Keratinocyte (primary cell): ENCODE measurements at regions not wholly inside any gene's neighbourhood (a gene's known extent, or its start where the extent isn't known, plus 50 kb on each side); places are given as distances from the start of the nearest gene placed in this dataset.

Experiments
- DNase-seq: peaks from one replicate; pipeline ENCODE4 v3.0.0-alpha.2; 2011; ENCODE audit warnings: low read depth, missing footprints, low spot score
- FAIRE-seq: peaks from 2 replicates; lab custom pipeline; 2011; peaks lifted over from hg19 to GRCh38; lab: Jason Lieb, UNC
- H2AFZ ChIP-seq: 2 replicates; pipeline ENCODE4 v1.6.0; 2012; ENCODE audit warnings: low read length, control low read depth, inconsistent platforms; ENCODE audit not compliant: control insufficient read depth
- H3K27ac ChIP-seq: 2 replicates; pipeline ENCODE4 v1.5.1; 2011; ENCODE audit warnings: low read length; ENCODE audit not compliant: control insufficient read depth, insufficient read depth
- H3K27me3 ChIP-seq: 3 replicates; pipeline ENCODE4 v1.6.0; 2011; ENCODE audit warnings: low read length; ENCODE audit not compliant: control insufficient read depth, insufficient read depth; ENCODE audit errors: extremely low read depth
- H3K36me3 ChIP-seq, 2 experiments: 2 replicates in 1 of 2; 3 replicates in 1 of 2; pipeline ENCODE4 v1.5.1; 2011; ENCODE audit warnings: low read length in 2 of 2, mild to moderate bottlenecking in 1 of 2; ENCODE audit not compliant: control insufficient read depth in 2 of 2, insufficient read depth in 2 of 2; ENCODE audit errors: extremely low read depth in 1 of 2
- H3K4me1 ChIP-seq: 3 replicates; pipeline ENCODE4 v1.5.1; 2011; ENCODE audit warnings: low read length; ENCODE audit not compliant: control insufficient read depth, insufficient read depth; ENCODE audit errors: extremely low read depth
- H3K4me2 ChIP-seq: 3 replicates; pipeline ENCODE4 v1.6.0; 2011; ENCODE audit warnings: low read depth, low read length; ENCODE audit not compliant: control insufficient read depth, insufficient read depth; ENCODE audit errors: extremely low read depth
- H3K4me3 ChIP-seq, 3 experiments: fragments of 200-600 bp in 1 of 3; sonication (generic) in 1 of 3; 2 replicates in 2 of 3; 3 replicates in 1 of 3; pipeline ENCODE4 v1.5.1; 2011 to 2016; ENCODE audit warnings: low read length in 3 of 3, mild to moderate bottlenecking in 3 of 3, control low read depth in 2 of 3, inconsistent platforms in 1 of 3, low read depth in 1 of 3, mixed read lengths in 1 of 3, mixed run types in 1 of 3, moderate library complexity in 1 of 3; ENCODE audit not compliant: control insufficient read depth in 2 of 3, insufficient read depth in 2 of 3; ENCODE audit errors: extremely low read depth in 1 of 3
- H3K79me2 ChIP-seq: 2 replicates; pipeline ENCODE4 v1.6.0; 2012; ENCODE audit warnings: low read length; ENCODE audit not compliant: control insufficient read depth, insufficient read depth
- H3K9ac ChIP-seq: 3 replicates; pipeline ENCODE4 v1.6.0; 2011; ENCODE audit warnings: low read length; ENCODE audit not compliant: control insufficient read depth, insufficient read depth; ENCODE audit errors: extremely low read depth
- H3K9me1 ChIP-seq: 3 replicates; pipeline ENCODE4 v1.6.0; 2011; ENCODE audit warnings: low read length; ENCODE audit not compliant: control insufficient read depth, insufficient read depth; ENCODE audit errors: extremely low read depth
- H3K9me3 ChIP-seq: 2 replicates; pipeline ENCODE4 v1.5.1; 2012; ENCODE audit warnings: low read depth, low read length; ENCODE audit not compliant: control insufficient read depth
- H4K20me1 ChIP-seq: 3 replicates; pipeline ENCODE4 v1.6.0; 2011; ENCODE audit warnings: low read length; ENCODE audit not compliant: control insufficient read depth, insufficient read depth; ENCODE audit errors: extremely low read depth
- CTCF ChIP-seq, 3 experiments: IDR thresholded peaks in 1 of 3; conservative IDR thresholded peaks in 1 of 3; optimal IDR thresholded peaks in 1 of 3; 2 replicates in 2 of 3; 3 replicates in 1 of 3; pipeline versions ENCODE3 to v1.5.1; 2011; ENCODE audit warnings: low read length in 3 of 3, mild to moderate bottlenecking in 3 of 3, moderate library complexity in 2 of 3, control low read depth in 1 of 3, inconsistent platforms in 1 of 3; ENCODE audit not compliant: insufficient read depth in 2 of 3; ENCODE audit errors: extremely low read depth in 1 of 3
- EZH2 ChIP-seq: IDR thresholded peaks from one replicate; pipeline ENCODE4 v1.6.1; 2012; ENCODE audit warnings: inconsistent platforms, mild to moderate bottlenecking, low read length, moderate library complexity
- dilution Hi-C: fragments of 300-500 bp; cut with MboI; formaldehyde crosslinking; loops from one replicate; pipeline ENCODE4 v1.7.0; 2020; ENCODE audit warnings: low sequenced_read_pairs; ENCODE audit not compliant: extremely low pct_ligation_motif_present

- Histone ChIP-seq H3K4me3 (no peak overlapping the region), H2AFZ (no peak overlapping the region), H3K4me2 (no peak overlapping the region), H3K27ac (no peak overlapping the region), H3K9ac (no peak overlapping the region), H3K79me2 (no peaks in the 10 kb centered on the region), H3K9me3 (peaks cover 25% of the 10 kb centered on the region), H3K9me1 (no peaks in the 10 kb centered on the region), H4K20me1 (no peaks in the 10 kb centered on the region), H3K36me3 (no peaks in the 10 kb centered on the region), H3K27me3 (no peaks in the 10 kb centered on the region), H3K4me1 (no peaks in the 10 kb centered on the region)
- dilution Hi-C loops = no loop called here
- FAIRE-seq (no peak), DNase-seq (no peak)
- no peak for TF ChIP-seq CTCF (optimal IDR thresholded peaks at IDR 0.05 in 1 of 3, IDR thresholded peaks at IDR 0.05 in 1 of 3, conservative IDR thresholded peaks at IDR 0.05 in 1 of 3; ENCODE audit: extremely low read depth in 1 of 3, insufficient read depth in 2 of 3, low read length in 3 of 3)
- TF ChIP-seq EZH2 = no peak
These were observed 1186.5 kb downstream of the BRD1 start for GRCh38 chr22:48640890-48641841.

GRCh38 chr22:48639896-48640748 lies 1187.6 kb downstream of the BRD1 start:
- TF ChIP-seq CTCF (optimal IDR thresholded peaks at IDR 0.05 in 1 of 3, IDR thresholded peaks at IDR 0.05 in 1 of 3, conservative IDR thresholded peaks at IDR 0.05 in 1 of 3; ENCODE audit: extremely low read depth in 1 of 3, insufficient read depth in 2 of 3, low read length in 3 of 3) (no peak), EZH2 (no peak)
- dilution Hi-C loops = no loop called here
- Histone ChIP-seq H3K4me3 (no peak overlapping the region), H3K9me3 (peaks cover 27% of the 10 kb centered on the region), H3K9ac (no peak overlapping the region), H3K79me2 (no peaks in the 10 kb centered on the region), H3K4me2 (no peak overlapping the region), H3K27me3 (no peaks in the 10 kb centered on the region), H3K36me3 (no peaks in the 10 kb centered on the region), H3K4me1 (no peaks in the 10 kb centered on the region), H3K27ac (no peak overlapping the region), H3K9me1 (no peaks in the 10 kb centered on the region), H2AFZ (no peak overlapping the region), H4K20me1 (no peaks in the 10 kb centered on the region)
- FAIRE-seq = no peak
- no peak for DNase-seq
